ENCODE measurements at regions not wholly inside any gene's neighbourhood (a gene's known extent, or its start where the extent isn't known, plus 50 kb on each side); places are given as distances from the start of the nearest gene placed in this dataset.

- no peak for TF ChIP-seq ZNF462 (CRISPR knock-in tag; IDR thresholded peaks at IDR 0.05)
- TF ChIP-seq EZH2 (IDR thresholded peaks at IDR 0.05; ENCODE audit: low read depth, unreplicated experiment) = no peak
- no peak for TF ChIP-seq POLR2AphosphoS5 (IDR thresholded peaks at IDR 0.05; ENCODE audit: low read depth)
- TF ChIP-seq STAT1 (IDR thresholded peaks at IDR 0.05; ENCODE audit: unreplicated experiment) = no peak
- TF ChIP-seq ZNF331 (CRISPR knock-in tag; IDR thresholded peaks at IDR 0.05; ENCODE audit: low read depth) = no peak
- no peak for TF ChIP-seq CTCF (conservative IDR thresholded peaks at IDR 0.05; ENCODE audit: low read depth in 2 of 2)
These were observed 194.2 kb upstream of the C1QTNF7 start (continued) for GRCh38 chr4:15233626-15234025.

DNA sequence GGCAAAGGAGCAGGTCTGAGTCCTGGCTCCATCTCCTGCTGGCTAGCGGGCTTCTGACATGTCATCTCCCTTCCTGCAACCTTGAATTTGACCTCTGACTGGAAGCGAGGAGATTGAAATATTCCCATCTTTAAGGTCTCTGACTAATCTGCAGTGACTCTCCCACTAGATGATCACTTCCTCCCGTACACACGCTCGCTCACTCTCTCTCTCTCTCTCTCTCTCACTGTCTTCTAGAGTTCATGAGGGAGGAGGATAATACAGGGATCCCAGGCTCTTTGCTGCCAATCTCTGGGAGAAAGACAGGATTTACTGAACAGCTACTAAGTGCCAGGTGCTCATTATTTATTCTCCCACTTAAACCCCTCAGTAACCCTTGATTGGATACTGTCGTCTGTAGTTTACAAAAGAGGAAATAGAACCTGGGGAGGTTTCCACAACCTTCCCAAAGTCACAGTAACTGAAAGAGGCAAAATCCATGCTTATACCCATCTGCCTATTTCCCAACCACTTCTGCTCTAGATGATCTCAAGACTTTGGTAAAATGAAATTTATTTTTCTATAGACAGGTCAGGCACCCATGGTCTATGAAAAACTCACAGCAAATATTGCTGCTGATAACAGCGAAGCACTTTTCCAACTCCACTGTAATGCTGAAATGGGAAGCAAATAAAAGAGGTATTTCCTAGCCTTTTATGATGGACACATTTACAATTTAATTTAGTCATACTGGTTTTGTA is 193.5 kb upstream of the C1QTNF7 start:
- Mint-ChIP-seq H3K27me3 (ENCODE audit: insufficient read depth, low read depth, poor library complexity) (peaks cover 2% of the 10 kb centered on the region), H3K36me3 (ENCODE audit: low read depth) (no peaks in the 10 kb centered on the region), H3K9me3 (no peaks in the 10 kb centered on the region), H3K27ac (no peak overlapping the region), H3K4me1 (peaks cover 8% of the 10 kb centered on the region; the same call in 2 of the 3 replicates), H3K4me3 (no peak overlapping the region)
- ATAC-seq = no peak
- DNase-seq (ENCODE audit: low spot score) = no peak
- Histone ChIP-seq H3K4me1 (ENCODE audit: insufficient read depth) (no peaks in the 10 kb centered on the region), H4K20me1 (replicated peaks; ENCODE audit: insufficient read depth) (no peaks in the 10 kb centered on the region), H2AFZ (0 out of 2 replicates have a peak overlapping the region, but pooled peaks have one; percentile 24), H3F3A (replicated peaks; ENCODE audit: low read depth) (no peaks in the 10 kb centered on the region), H3K4me3 (no peak overlapping the region), H3K4me2 (no peak overlapping the region), H3K79me2 (replicated peaks; ENCODE audit: insufficient read depth) (no peaks in the 10 kb centered on the region), H3K9me2 (ENCODE audit: insufficient read depth) (no peaks in the 10 kb centered on the region), H3K36me3 (ENCODE audit: insufficient read depth) (no peaks in the 10 kb centered on the region), H3K27ac (ENCODE audit: low read depth) (no peak overlapping the region), H3K27me3 (ENCODE audit: insufficient read depth) (no peaks in the 10 kb centered on the region)
- no peak for TF ChIP-seq POLR2AphosphoS5 (IDR thresholded peaks at IDR 0.05; ENCODE audit: low read depth)
- no peak for TF ChIP-seq ZNF114 (CRISPR knock-in tag; IDR thresholded peaks at IDR 0.05)
- TF ChIP-seq EZH2phosphoT487 (IDR thresholded peaks at IDR 0.05; ENCODE audit: unreplicated experiment) = no peak
- TF ChIP-seq, protein P1, sequence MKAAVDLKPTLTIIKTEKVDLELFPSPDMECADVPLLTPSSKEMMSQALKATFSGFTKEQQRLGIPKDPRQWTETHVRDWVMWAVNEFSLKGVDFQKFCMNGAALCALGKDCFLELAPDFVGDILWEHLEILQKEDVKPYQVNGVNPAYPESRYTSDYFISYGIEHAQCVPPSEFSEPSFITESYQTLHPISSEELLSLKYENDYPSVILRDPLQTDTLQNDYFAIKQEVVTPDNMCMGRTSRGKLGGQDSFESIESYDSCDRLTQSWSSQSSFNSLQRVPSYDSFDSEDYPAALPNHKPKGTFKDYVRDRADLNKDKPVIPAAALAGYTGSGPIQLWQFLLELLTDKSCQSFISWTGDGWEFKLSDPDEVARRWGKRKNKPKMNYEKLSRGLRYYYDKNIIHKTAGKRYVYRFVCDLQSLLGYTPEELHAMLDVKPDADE (IDR thresholded peaks at IDR 0.05) = no peak
- no peak for TF ChIP-seq REST (IDR thresholded peaks at IDR 0.05; ENCODE audit: unreplicated experiment)
